DOHH2 (cell line): ENCODE measurements at regions not wholly inside any gene's neighbourhood (a gene's known extent, or its start where the extent isn't known, plus 50 kb on each side); places are given as distances from the start of the nearest gene placed in this dataset.

ENCODE experiments used
- CTCF ChIP-seq: fragments of 200-600 bp; sonication (generic); IDR thresholded peaks from one replicate; pipeline ENCODE4 v1.5.1; 2014; ENCODE audit warnings: antibody characterized with exemption, mild to moderate bottlenecking, low read depth, low read length; ENCODE audit not compliant: poor library complexity, severe bottlenecking
- EZH2phosphoT487 ChIP-seq: fragments of 200-600 bp; sonication (generic); IDR thresholded peaks from 2 replicates; pipeline ENCODE4 v1.6.1; 2017; ENCODE audit warnings: borderline replicate concordance, mild to moderate bottlenecking, antibody characterized with exemption, low read length, moderate library complexity, mixed read lengths

GRCh38 chr2:45072862-45073237 lies 63.6 kb upstream of the SIX2 start:
- TF ChIP-seq CTCF (no peak), EZH2phosphoT487 (no peak)
